Heart left ventricle (tissue), 13 donors: ENCODE measurements at regions not wholly inside any gene's neighbourhood (a gene's known extent, or its start where the extent isn't known, plus 50 kb on each side); places are given as distances from the start of the nearest gene placed in this dataset.

Experiments used
- CTCF ChIP-seq, 12 donors: fragments of 200-600 bp; sonication (generic) in 4 of 12; IDR thresholded peaks; one replicate each; pipeline versions ENCODE4 v1.5.0 to v1.8.0; 2018 to 2022; ENCODE audit warnings: antibody characterized with exemption in 12 of 12, mild to moderate bottlenecking in 5 of 12
- POLR2A ChIP-seq, 2 donors: fragments of 450-650 bp; IDR thresholded peaks; one replicate each; pipeline ENCODE4 v1.6.1; 2017; ENCODE audit warnings: antibody characterized with exemption in 2 of 2, mild to moderate bottlenecking in 2 of 2, moderate library complexity in 2 of 2
- donor health status: ischemic (EF 13 %, LVEDD 7.1; RV severe dilation, severe dysfunction).
- donor health status: DM: no; HTN: yes; CAD: no.
- donor health status: DM: no; HTN: no; CAD: no.
- donor health status: ischemic (EF 25% LVEDD 6.9; RV normal size, moderate dysfunction).
- donor health status: ischemic (EF 25% LVEDD 5.7; RV mildly dilated, moderate dysfunction).
- donor health status: ischemic (EF 35%, LVEDD 5.7; RV mildly dilated, moderate dysfunction).
- donor health status: nonischemic (EF 11% LVEDD 7.7; RV severe dilation, severe dysfunction).
- donor health status: DM: yes; HTN: yes; CAD: no.
- donor health status: PGD.
- donor health status: ischemic (EF 29% LVEDD 5.4; RV normal size, mild dysfunction).
- donor health status: nonischemic (EF 23%, LVEDD 6.1; RV moderate dilation, normal function).

- TF ChIP-seq CTCF (IDR thresholded peaks at IDR 0.05) (no peak), POLR2A (IDR thresholded peaks at IDR 0.05) (no peak)
Observed at GRCh38 chr3:72558001-72558400, 290.2 kb downstream of the SHQ1 start.
